ENCODE measurements at regions not wholly inside any gene's neighbourhood (a gene's known extent, or its start where the extent isn't known, plus 50 kb on each side); places are given as distances from the start of the nearest gene placed in this dataset.

- DNase-seq (ENCODE audit: low read depth), result no peak
Measured at GRCh38 chr1:61523229-61523628, 201.7 kb downstream of the TM2D1 start.

- DNase-seq (ENCODE audit: low read depth), result no peak
Measured at GRCh38 chr1:61520401-61520800, 204.5 kb downstream of the TM2D1 start.

- DNase-seq (ENCODE audit: low read depth), result no peak
Measured at GRCh38 chr1:61519631-61520030, 205.3 kb downstream of the TM2D1 start.

- no peak for DNase-seq (ENCODE audit: low read depth)
Measured at GRCh38 chr1:61518670-61519400, 206.1 kb downstream of the TM2D1 start.

GRCh38 chr1:61517345-61517744 lies 207.6 kb downstream of the TM2D1 start:
- no peak for DNase-seq (ENCODE audit: low read depth)

GRCh38 chr1:61515096-61515495 lies 209.8 kb downstream of the TM2D1 start:
- no peak for DNase-seq (ENCODE audit: low read depth)
